ENCODE measurements at regions not wholly inside any gene's neighbourhood (a gene's known extent, or its start where the extent isn't known, plus 50 kb on each side); places are given as distances from the start of the nearest gene placed in this dataset.

GRCh38 chr10:91088300-91089140, 131.9 kb upstream of the PCGF5 start:
- no peak for TF ChIP-seq CTCF (IDR thresholded peaks at IDR 0.05)
- no peak for TF ChIP-seq EP300 (IDR thresholded peaks at IDR 0.05)

Measured in tibial nerve (tissue), 4 donors.